ENCODE measurements at regions not wholly inside any gene's neighbourhood (a gene's known extent, or its start where the extent isn't known, plus 50 kb on each side); places are given as distances from the start of the nearest gene placed in this dataset.

DNA sequence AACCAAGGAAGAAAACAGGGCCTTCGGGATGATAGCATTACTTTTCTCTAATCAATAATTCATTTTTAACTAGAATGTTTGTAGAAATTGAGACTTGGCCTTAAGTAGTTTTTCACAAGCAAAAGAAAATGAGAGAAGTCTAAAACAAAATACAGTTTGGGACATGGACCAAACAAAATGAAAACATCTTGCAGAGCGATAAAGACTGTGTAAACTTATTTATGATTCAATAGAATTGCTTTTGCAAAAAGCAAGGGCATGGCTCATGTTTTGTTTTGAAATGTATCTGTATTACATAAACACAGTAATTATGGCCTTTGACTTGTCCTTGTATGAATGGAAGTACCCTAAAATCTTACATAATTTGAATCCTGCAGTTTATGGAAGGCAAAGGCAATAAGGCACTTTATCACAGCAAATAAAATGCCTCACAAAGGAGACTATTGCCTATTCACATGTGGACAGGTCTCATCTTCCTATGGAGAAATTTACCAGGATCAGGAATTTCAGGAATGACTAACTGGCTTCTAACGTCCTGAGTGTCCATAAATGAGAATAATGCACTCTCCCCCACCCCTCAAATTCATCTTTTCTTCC, 295.2 kb downstream of the PTEN start:
- no peaks in the 10 kb centered on the region for H3K4me1 ChIP-seq (ENCODE audit: control insufficient read depth, insufficient read depth, low read length)

DNA sequence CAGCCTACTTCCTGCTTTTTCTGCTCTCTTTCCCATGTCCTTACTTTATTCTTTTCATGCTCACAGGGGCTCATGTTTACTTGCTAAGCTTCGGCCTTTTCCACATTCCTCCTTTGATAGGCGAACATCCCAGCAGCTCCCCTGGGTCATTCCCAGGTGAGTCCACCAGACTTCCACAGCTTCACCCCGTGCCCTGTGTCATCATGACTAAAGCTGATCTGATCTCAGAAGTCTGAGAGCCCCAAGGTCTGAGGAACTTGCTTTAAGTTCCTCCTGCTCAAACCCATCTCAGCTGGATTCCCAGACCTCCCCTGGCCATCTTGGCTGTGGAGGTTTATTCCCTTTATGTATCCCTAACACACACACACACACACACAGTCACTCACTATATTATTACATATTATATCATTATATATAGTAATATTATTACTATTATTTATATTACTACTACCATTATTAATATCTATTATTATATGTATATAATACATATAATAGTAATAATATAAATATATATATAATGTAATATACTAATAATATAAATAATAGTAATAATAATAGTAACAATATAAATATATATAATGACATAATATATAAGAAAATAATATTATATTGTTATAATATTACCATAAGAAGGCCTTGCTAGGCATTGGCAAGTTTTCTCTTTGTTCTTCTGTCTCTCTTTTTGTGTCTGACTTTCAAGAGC, 295.9 kb downstream of the PTEN start:
- in situ Hi-C loops (cut with HindIII; ENCODE audit: low pct_unique_long_range_greater_than_20kb, low sequenced_read_pairs) = no loop called here
- no TSS peak for BruUV-seq (replicated peaks)
- ChIA-PET CTCF (no interaction called here), POLR2A (no interaction called here)
- intact Hi-C loops (cut with micrococcal nuclease; ENCODE audit: unreplicated experiment) = no loop called here
- H3K27me3 ChIP-seq (ENCODE audit: control insufficient read depth, insufficient read depth, low read length) = no peaks in the 10 kb centered on the region
- no peak overlapping the region for H3K27ac ChIP-seq (ENCODE audit: low read length)
- H3K9me3 ChIP-seq (ENCODE audit: control insufficient read depth, insufficient read depth, low read depth, low read length) = no peaks in the 10 kb centered on the region
- H3K4me1 ChIP-seq (ENCODE audit: control insufficient read depth, insufficient read depth, low read length) = no peaks in the 10 kb centered on the region
- no peak for DNase-seq (ENCODE audit: low read depth, low spot score)
- ATAC-seq = no peak
- TF ChIP-seq, protein P1, sequence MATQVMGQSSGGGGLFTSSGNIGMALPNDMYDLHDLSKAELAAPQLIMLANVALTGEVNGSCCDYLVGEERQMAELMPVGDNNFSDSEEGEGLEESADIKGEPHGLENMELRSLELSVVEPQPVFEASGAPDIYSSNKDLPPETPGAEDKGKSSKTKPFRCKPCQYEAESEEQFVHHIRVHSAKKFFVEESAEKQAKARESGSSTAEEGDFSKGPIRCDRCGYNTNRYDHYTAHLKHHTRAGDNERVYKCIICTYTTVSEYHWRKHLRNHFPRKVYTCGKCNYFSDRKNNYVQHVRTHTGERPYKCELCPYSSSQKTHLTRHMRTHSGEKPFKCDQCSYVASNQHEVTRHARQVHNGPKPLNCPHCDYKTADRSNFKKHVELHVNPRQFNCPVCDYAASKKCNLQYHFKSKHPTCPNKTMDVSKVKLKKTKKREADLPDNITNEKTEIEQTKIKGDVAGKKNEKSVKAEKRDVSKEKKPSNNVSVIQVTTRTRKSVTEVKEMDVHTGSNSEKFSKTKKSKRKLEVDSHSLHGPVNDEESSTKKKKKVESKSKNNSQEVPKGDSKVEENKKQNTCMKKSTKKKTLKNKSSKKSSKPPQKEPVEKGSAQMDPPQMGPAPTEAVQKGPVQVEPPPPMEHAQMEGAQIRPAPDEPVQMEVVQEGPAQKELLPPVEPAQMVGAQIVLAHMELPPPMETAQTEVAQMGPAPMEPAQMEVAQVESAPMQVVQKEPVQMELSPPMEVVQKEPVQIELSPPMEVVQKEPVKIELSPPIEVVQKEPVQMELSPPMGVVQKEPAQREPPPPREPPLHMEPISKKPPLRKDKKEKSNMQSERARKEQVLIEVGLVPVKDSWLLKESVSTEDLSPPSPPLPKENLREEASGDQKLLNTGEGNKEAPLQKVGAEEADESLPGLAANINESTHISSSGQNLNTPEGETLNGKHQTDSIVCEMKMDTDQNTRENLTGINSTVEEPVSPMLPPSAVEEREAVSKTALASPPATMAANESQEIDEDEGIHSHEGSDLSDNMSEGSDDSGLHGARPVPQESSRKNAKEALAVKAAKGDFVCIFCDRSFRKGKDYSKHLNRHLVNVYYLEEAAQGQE (IDR thresholded peaks at IDR 0.05; ENCODE audit: insufficient read depth in 1 of 2, low read depth in 2 of 2, low read length in 1 of 2) = no peak
- TF ChIP-seq POLR2AphosphoS5 (IDR thresholded peaks at IDR 0.05; ENCODE audit: low read depth, low read length) = no peak
- no peak for TF ChIP-seq SIN3A (IDR thresholded peaks at IDR 0.05; ENCODE audit: borderline replicate concordance, insufficient read depth, low read depth, low read length)
- TF ChIP-seq TCF7L2 (IDR thresholded peaks at IDR 0.05; ENCODE audit: low read depth, low read length) = no peak
- TF ChIP-seq, protein P2, sequence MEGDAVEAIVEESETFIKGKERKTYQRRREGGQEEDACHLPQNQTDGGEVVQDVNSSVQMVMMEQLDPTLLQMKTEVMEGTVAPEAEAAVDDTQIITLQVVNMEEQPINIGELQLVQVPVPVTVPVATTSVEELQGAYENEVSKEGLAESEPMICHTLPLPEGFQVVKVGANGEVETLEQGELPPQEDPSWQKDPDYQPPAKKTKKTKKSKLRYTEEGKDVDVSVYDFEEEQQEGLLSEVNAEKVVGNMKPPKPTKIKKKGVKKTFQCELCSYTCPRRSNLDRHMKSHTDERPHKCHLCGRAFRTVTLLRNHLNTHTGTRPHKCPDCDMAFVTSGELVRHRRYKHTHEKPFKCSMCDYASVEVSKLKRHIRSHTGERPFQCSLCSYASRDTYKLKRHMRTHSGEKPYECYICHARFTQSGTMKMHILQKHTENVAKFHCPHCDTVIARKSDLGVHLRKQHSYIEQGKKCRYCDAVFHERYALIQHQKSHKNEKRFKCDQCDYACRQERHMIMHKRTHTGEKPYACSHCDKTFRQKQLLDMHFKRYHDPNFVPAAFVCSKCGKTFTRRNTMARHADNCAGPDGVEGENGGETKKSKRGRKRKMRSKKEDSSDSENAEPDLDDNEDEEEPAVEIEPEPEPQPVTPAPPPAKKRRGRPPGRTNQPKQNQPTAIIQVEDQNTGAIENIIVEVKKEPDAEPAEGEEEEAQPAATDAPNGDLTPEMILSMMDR (IDR thresholded peaks at IDR 0.05) = no peak
- no peaks in the 10 kb centered on the region for H3K36me3 ChIP-seq (ENCODE audit: control insufficient read depth, insufficient read depth, low read length)
- no peak overlapping the region for H3K4me3 ChIP-seq (ENCODE audit: low read depth in 2 of 2, low read length in 2 of 2)

More for the DNA sequence above, 295.2 kb downstream of the PTEN start:
- ChIA-PET CTCF (no interaction called here), POLR2A (no interaction called here)
- no TSS peak for BruUV-seq (replicated peaks)
- Histone ChIP-seq H3K36me3 (ENCODE audit: control insufficient read depth, insufficient read depth, low read length) (no peaks in the 10 kb centered on the region), H3K27ac (ENCODE audit: low read length) (no peak overlapping the region), H3K9me3 (ENCODE audit: control insufficient read depth, insufficient read depth, low read depth, low read length) (no peaks in the 10 kb centered on the region), H3K27me3 (ENCODE audit: control insufficient read depth, insufficient read depth, low read length) (no peaks in the 10 kb centered on the region), H3K4me3 (ENCODE audit: low read depth in 2 of 2, low read length in 2 of 2) (no peak overlapping the region)
- DNase-seq (ENCODE audit: low read depth, low spot score) (no peak), ATAC-seq (no peak)
- in situ Hi-C loops (cut with HindIII; ENCODE audit: low pct_unique_long_range_greater_than_20kb, low sequenced_read_pairs) = no loop called here
- TF ChIP-seq TCF7L2 (IDR thresholded peaks at IDR 0.05; ENCODE audit: low read depth, low read length) = no peak
- TF ChIP-seq, protein P2 (IDR thresholded peaks at IDR 0.05) = no peak
- no peak for TF ChIP-seq POLR2AphosphoS5 (IDR thresholded peaks at IDR 0.05; ENCODE audit: low read depth, low read length)
- no peak for TF ChIP-seq SIN3A (IDR thresholded peaks at IDR 0.05; ENCODE audit: borderline replicate concordance, insufficient read depth, low read depth, low read length)
- TF ChIP-seq, protein P1 (IDR thresholded peaks at IDR 0.05; ENCODE audit: insufficient read depth in 1 of 2, low read depth in 2 of 2, low read length in 1 of 2) = no peak
- intact Hi-C loops (cut with micrococcal nuclease; ENCODE audit: unreplicated experiment) = no loop called here

Data from Panc1 (cell line).